Endothelial cell of umbilical vein (primary cell): ENCODE measurements at regions not wholly inside any gene's neighbourhood (a gene's known extent, or its start where the extent isn't known, plus 50 kb on each side); places are given as distances from the start of the nearest gene placed in this dataset.

Experiments used
- BruUV-seq: library from RNA; stranded (reverse); fragments of 400-500 nt; replicated peaks from 2 replicates; lab custom pipeline; 2021; lab: Mats Ljungman, UMichigan
- CTCF ChIA-PET: fragments of 300-600, 350-600 bp; sonication (Branson Sonifier 250); formaldehyde crosslinking; loops from one replicate; lab custom pipeline; 2021; ENCODE audit warnings: antibody characterized with exemption, inconsistent platforms; lab: Charles Lee
- POLR2A ChIA-PET: fragments of 300-600, 350-600 bp; sonication (Branson Sonifier 250); formaldehyde crosslinking; loops from one replicate; lab custom pipeline; 2021; ENCODE audit warnings: antibody characterized with exemption, inconsistent platforms; lab: Charles Lee
- DNase-seq: peaks from one replicate; pipeline ENCODE4 v3.0.0-alpha.2; 2011; ENCODE audit warnings: low read depth, low spot score
- FAIRE-seq: peaks from 2 replicates; lab custom pipeline; 2011; peaks lifted over from hg19 to GRCh38; lab: Jason Lieb, UNC
- H2AFZ ChIP-seq: 2 replicates; pipeline ENCODE4 v1.6.0; 2012; ENCODE audit warnings: low read depth, low read length, control low read depth, inconsistent platforms
- H3K27ac ChIP-seq: 2 replicates; pipeline ENCODE4 v1.5.1; 2011; ENCODE audit warnings: low read depth, mild to moderate bottlenecking, control low read depth, low read length, moderate library complexity; ENCODE audit not compliant: insufficient read depth
- H3K27me3 ChIP-seq, 2 experiments: 2 replicates each; pipeline versions ENCODE4 v1.6.0 to v1.6.1; 2011; ENCODE audit warnings: low read length in 2 of 2, mixed read lengths in 1 of 2; ENCODE audit not compliant: control insufficient read depth in 2 of 2, insufficient read depth in 2 of 2
- H3K36me3 ChIP-seq, 2 experiments: 2 replicates in 1 of 2; 3 replicates in 1 of 2; pipeline ENCODE4 v1.5.1; 2011; ENCODE audit warnings: low read length in 2 of 2, mild to moderate bottlenecking in 1 of 2, moderate library complexity in 1 of 2; ENCODE audit not compliant: control insufficient read depth in 2 of 2, insufficient read depth in 2 of 2; ENCODE audit errors: extremely low read depth in 1 of 2
- H3K4me1 ChIP-seq: 3 replicates; pipeline ENCODE4 v1.5.1; 2011; ENCODE audit warnings: mild to moderate bottlenecking, low read length; ENCODE audit not compliant: control insufficient read depth, insufficient read depth; ENCODE audit errors: extremely low read depth
- H3K4me2 ChIP-seq: 2 replicates; pipeline ENCODE4 v1.6.1; 2011; ENCODE audit warnings: low read length, control low read depth, mixed read lengths; ENCODE audit not compliant: insufficient read depth
- H3K4me3 ChIP-seq, 3 experiments: fragments of 200-600 bp in 1 of 3; sonication (generic), shearing (Covaris generic) in 1 of 3; replicated peaks in 1 of 3; 2 replicates each; pipeline ENCODE4 v1.5.1; 2011 to 2016; ENCODE audit warnings: control low read depth in 3 of 3, low read length in 3 of 3, mild to moderate bottlenecking in 2 of 3, inconsistent platforms in 1 of 3, low read depth in 1 of 3, moderate library complexity in 1 of 3; ENCODE audit not compliant: insufficient read depth in 1 of 3
- H3K79me2 ChIP-seq: 2 replicates; pipeline ENCODE4 v1.6.0; 2012; ENCODE audit warnings: low read length, inconsistent platforms; ENCODE audit not compliant: control insufficient read depth, insufficient read depth
- H3K9ac ChIP-seq: replicated peaks from 2 replicates; pipeline ENCODE3; 2011; ENCODE audit warnings: low read length, control low read depth; ENCODE audit not compliant: insufficient read depth; ENCODE audit errors: extremely low read depth
- H3K9me1 ChIP-seq: replicated peaks from 3 replicates; pipeline ENCODE4 v1.6.0; 2011; ENCODE audit warnings: mild to moderate bottlenecking, low read length; ENCODE audit not compliant: control insufficient read depth, insufficient read depth; ENCODE audit errors: extremely low read depth
- H3K9me3 ChIP-seq: replicated peaks from 2 replicates; pipeline ENCODE4 v1.5.1; 2012; ENCODE audit warnings: low read length, inconsistent platforms; ENCODE audit not compliant: control insufficient read depth, insufficient read depth
- H4K20me1 ChIP-seq: replicated peaks from 2 replicates; pipeline ENCODE3; 2011; ENCODE audit warnings: mild to moderate bottlenecking, low read length; ENCODE audit not compliant: control insufficient read depth, insufficient read depth; ENCODE audit errors: extremely low read depth
- EZH2 ChIP-seq: IDR thresholded peaks from 2 replicates; pipeline ENCODE4 v1.6.1; 2012; ENCODE audit warnings: borderline replicate concordance, low read depth, mild to moderate bottlenecking, moderate library complexity, low read length, inconsistent platforms; ENCODE audit not compliant: severe bottlenecking
- FOS ChIP-seq: IDR thresholded peaks from 2 replicates; pipeline ENCODE4 v1.6.1; 2011; ENCODE audit warnings: mild to moderate bottlenecking, low read length, moderate library complexity, borderline replicate concordance; ENCODE audit not compliant: insufficient read depth
- GATA2 ChIP-seq: IDR thresholded peaks from 2 replicates; pipeline ENCODE4 v1.7.0; 2011; ENCODE audit warnings: low read depth, mild to moderate bottlenecking, moderate library complexity, mixed read lengths, low read length; ENCODE audit not compliant: insufficient read length, insufficient read depth
- JUN ChIP-seq: IDR thresholded peaks from 2 replicates; pipeline ENCODE4 v1.6.1; 2011; ENCODE audit warnings: borderline replicate concordance, low read depth; ENCODE audit not compliant: insufficient read length, insufficient read depth
- MYC ChIP-seq: IDR thresholded peaks from one replicate; pipeline ENCODE4 v1.6.1; 2011; ENCODE audit warnings: mild to moderate bottlenecking, low read depth, low read length
- POLR2A ChIP-seq: IDR thresholded peaks from 2 replicates; pipeline ENCODE4 v1.6.1; 2012; ENCODE audit warnings: low read depth, mild to moderate bottlenecking, control low read depth, low read length
- POLR2AphosphoS5 ChIP-seq: IDR thresholded peaks from 2 replicates; pipeline ENCODE4 v1.6.1; 2012; ENCODE audit warnings: low read depth, mild to moderate bottlenecking, control low read depth, low read length, moderate library complexity; ENCODE audit not compliant: insufficient read depth
- dilution Hi-C: fragments of 300-500 bp; cut with MboI; formaldehyde crosslinking; loops from one replicate; pipeline ENCODE4 v1.15.0; 2019; ENCODE audit warnings: low sequenced_read_pairs; ENCODE audit not compliant: extremely low pct_ligation_motif_present
- intact Hi-C: fragments of 100-400 bp; cut with micrococcal nuclease; formaldehyde crosslinking; loops from one replicate; pipeline ENCODE4 v1.10.0; 2022
- TF ChIP-seq, protein P1 (sequence below), 2 donors: IDR thresholded peaks; 1 replicate in 1 of 2; 2 replicates in 1 of 2; pipeline ENCODE4 v1.5.1; 2011; ENCODE audit warnings: low read length in 2 of 2, mild to moderate bottlenecking in 2 of 2, moderate library complexity in 2 of 2, control low read depth in 1 of 2, inconsistent platforms in 1 of 2, low read depth in 1 of 2; ENCODE audit not compliant: insufficient read depth in 1 of 2; ENCODE audit errors: extremely low read depth in 1 of 2
- TF ChIP-seq, protein P2 (sequence below): IDR thresholded peaks from 2 replicates; pipeline ENCODE4 v1.6.1; 2011; ENCODE audit not compliant: insufficient read depth, insufficient read length

DNA sequence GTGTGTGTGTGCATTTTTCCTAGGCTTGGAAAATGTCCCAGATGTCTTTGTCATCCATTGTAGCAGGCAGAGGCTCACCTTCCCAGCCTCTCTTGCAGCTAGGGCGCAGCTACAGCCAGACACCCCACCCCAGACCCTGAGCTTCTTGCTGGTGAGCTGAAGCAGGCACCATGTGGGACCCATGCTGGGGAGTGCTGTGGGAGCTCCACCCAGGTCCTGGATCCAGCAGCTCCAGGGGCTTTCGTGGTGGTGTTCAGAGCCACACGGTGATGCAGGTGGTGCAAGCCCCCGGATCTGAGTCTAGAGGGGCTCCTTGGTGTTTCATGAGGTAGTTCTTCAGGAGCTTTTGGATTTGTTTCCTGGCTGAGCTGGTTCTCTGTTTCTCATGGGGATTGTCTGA lies 56.0 kb upstream of the ZFP64 start:
- BruUV-seq, result no TSS peak
- no peaks in the 10 kb centered on the region for H3K79me2 ChIP-seq
- H3K36me3 ChIP-seq, result no peaks in the 10 kb centered on the region
- intact Hi-C loops (no loop called here), dilution Hi-C loops (no loop called here)
- no peaks in the 10 kb centered on the region for H3K4me1 ChIP-seq
- FAIRE-seq (no peak), DNase-seq (no peak)
- ChIA-PET POLR2A (no interaction called here), CTCF (no interaction called here)
- TF ChIP-seq MYC, result no peak
- no peak for TF ChIP-seq GATA2
- TF ChIP-seq, protein P1, sequence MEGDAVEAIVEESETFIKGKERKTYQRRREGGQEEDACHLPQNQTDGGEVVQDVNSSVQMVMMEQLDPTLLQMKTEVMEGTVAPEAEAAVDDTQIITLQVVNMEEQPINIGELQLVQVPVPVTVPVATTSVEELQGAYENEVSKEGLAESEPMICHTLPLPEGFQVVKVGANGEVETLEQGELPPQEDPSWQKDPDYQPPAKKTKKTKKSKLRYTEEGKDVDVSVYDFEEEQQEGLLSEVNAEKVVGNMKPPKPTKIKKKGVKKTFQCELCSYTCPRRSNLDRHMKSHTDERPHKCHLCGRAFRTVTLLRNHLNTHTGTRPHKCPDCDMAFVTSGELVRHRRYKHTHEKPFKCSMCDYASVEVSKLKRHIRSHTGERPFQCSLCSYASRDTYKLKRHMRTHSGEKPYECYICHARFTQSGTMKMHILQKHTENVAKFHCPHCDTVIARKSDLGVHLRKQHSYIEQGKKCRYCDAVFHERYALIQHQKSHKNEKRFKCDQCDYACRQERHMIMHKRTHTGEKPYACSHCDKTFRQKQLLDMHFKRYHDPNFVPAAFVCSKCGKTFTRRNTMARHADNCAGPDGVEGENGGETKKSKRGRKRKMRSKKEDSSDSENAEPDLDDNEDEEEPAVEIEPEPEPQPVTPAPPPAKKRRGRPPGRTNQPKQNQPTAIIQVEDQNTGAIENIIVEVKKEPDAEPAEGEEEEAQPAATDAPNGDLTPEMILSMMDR (IDR thresholded peaks at IDR 0.05; ENCODE audit: extremely low read depth in 1 of 2, insufficient read depth in 1 of 2, low read depth in 1 of 2, low read length in 2 of 2), result no peak
- no peak for TF ChIP-seq EZH2
- H3K4me3 ChIP-seq, result no peak overlapping the region
- no peak overlapping the region for H3K27ac ChIP-seq
- H4K20me1 ChIP-seq, result no peaks in the 10 kb centered on the region
- H3K27me3 ChIP-seq, result no peaks in the 10 kb centered on the region
- H3K9ac ChIP-seq, result no peak overlapping the region
- H3K4me2 ChIP-seq, result no peak overlapping the region
- H3K9me3 ChIP-seq, result no peaks in the 10 kb centered on the region
- no peak overlapping the region for H2AFZ ChIP-seq
- H3K9me1 ChIP-seq, result no peaks in the 10 kb centered on the region

DNA sequence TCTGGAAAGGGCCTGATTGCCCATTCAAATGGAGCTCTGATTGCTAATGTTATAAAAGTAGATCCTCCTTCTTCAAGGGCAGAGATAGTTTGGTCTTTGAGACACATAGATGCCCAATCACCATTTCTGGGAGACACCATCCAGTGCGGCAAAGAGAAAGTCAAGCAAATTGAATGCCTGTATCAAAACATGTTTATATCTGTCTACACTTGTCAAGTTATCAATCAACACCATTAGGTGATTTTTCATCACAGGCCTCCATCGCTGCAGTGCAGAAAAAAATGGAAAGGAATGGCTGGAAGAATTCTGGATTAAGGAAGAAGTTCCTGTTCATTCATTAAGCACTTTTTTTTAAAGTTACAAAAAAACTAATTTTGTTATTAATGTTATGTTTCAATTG lies 54.8 kb upstream of the ZFP64 start:
- Histone ChIP-seq H4K20me1 (no peaks in the 10 kb centered on the region), H3K79me2 (no peaks in the 10 kb centered on the region), H3K4me2 (no peak overlapping the region), H3K9ac (no peak overlapping the region), H3K27ac (no peak overlapping the region), H3K9me3 (no peaks in the 10 kb centered on the region), H3K36me3 (no peaks in the 10 kb centered on the region), H3K9me1 (no peaks in the 10 kb centered on the region), H2AFZ (no peak overlapping the region), H3K27me3 (no peaks in the 10 kb centered on the region), H3K4me3 (no peak overlapping the region), H3K4me1 (no peaks in the 10 kb centered on the region)
- TF ChIP-seq, protein P1 (IDR thresholded peaks at IDR 0.05; ENCODE audit: extremely low read depth in 1 of 2, insufficient read depth in 1 of 2, low read depth in 1 of 2, low read length in 2 of 2), result no peak
- no peak for TF ChIP-seq GATA2
- TF ChIP-seq EZH2, result no peak
- no peak for TF ChIP-seq POLR2AphosphoS5
- TF ChIP-seq JUN, result no peak
- no peak for TF ChIP-seq MYC
- TF ChIP-seq, protein P2, sequence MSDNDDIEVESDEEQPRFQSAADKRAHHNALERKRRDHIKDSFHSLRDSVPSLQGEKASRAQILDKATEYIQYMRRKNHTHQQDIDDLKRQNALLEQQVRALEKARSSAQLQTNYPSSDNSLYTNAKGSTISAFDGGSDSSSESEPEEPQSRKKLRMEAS, result no peak
- TF ChIP-seq FOS, result no peak
- TF ChIP-seq POLR2A, result no peak
- ChIA-PET POLR2A (no interaction called here), CTCF (interaction anchor here (0.7 to 3.3 kb wide), 3 partner anchors 970 to 1302 kb away, joined by 3 to 29 read pairs (median 4); no protein-coding TSS in a partner anchor)
- BruUV-seq, result no TSS peak
- dilution Hi-C loops (no loop called here), intact Hi-C loops (no loop called here)
- DNase-seq (no peak), FAIRE-seq (no peak)
